WERI-Rb-1 (cell line): ENCODE measurements at regions not wholly inside any gene's neighbourhood (a gene's known extent, or its start where the extent isn't known, plus 50 kb on each side); places are given as distances from the start of the nearest gene placed in this dataset.
"Not testable (repeated sequence)": the region's sequence is repeated elsewhere in the genome, so short reads cannot be mapped to it uniquely, and the experiment has no call there.

Source experiments
- DNase-seq: peaks from one replicate; pipeline ENCODE4 v3.0.0-alpha.2; 2020
- H3K27ac ChIP-seq: fragments of 250-450 bp; sonication (Bioruptor Pico); 2 replicates; pipeline ENCODE4 v1.5.1; 2020; ENCODE audit warnings: mild to moderate bottlenecking, moderate library complexity
- H3K27me3 ChIP-seq: fragments of 250-450 bp; sonication (Bioruptor Pico); 2 replicates; pipeline ENCODE4 v1.5.1; 2021; ENCODE audit warnings: mild to moderate bottlenecking, low read depth, moderate library complexity; ENCODE audit not compliant: insufficient read depth, severe bottlenecking
- H3K36me3 ChIP-seq: fragments of 250-450 bp; sonication (Bioruptor Pico); 2 replicates; pipeline ENCODE4 v1.5.1; 2020; ENCODE audit warnings: mild to moderate bottlenecking, moderate library complexity
- H3K4me3 ChIP-seq: 2 replicates; pipeline ENCODE4 v1.5.1; 2011; ENCODE audit warnings: low read depth, mild to moderate bottlenecking, control low read depth, low read length
- H3K9me3 ChIP-seq: fragments of 250-450 bp; sonication (Bioruptor Pico); 2 replicates; pipeline ENCODE4 v1.5.1; 2021; ENCODE audit warnings: mild to moderate bottlenecking, moderate library complexity; ENCODE audit not compliant: severe bottlenecking
- TF ChIP-seq, protein P1 (sequence below): IDR thresholded peaks from 2 replicates; pipeline ENCODE4 v1.5.1; 2011; ENCODE audit warnings: low read depth, mild to moderate bottlenecking, control low read depth, inconsistent platforms, low read length

DNA sequence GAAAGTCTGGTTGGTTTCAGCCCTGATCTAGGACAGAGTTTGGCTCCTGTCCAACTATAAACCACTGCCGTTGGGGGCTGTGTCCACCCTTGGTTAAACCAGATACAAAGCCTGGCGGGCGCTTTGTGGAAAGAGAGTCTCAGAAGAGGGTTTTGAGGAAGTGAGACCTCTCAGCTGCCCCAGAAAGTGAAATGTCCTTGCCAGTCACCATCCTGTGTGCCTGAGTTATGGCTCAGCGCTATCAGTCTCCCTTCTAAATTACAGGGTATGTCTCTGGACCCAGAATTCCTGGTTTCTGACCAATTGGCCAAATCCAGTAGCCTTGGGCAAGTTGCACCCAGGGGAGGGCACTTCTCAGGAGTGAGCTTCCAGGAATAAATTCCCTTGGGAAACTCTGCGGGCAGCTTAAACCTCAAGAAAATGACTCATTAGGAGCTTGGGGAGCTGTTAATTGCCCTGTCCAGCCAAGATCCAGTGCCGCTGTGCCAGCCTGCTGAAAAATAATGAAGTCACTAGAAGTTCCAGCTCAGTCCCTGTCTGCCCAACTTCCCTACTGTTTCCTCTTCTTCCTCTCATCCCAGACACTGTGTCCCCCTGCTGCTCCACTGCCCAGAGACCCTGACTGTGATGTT is 66.7 kb upstream of the PDZD8 start:
- Histone ChIP-seq H3K27ac (no peak overlapping the region), H3K36me3 (no peaks in the 10 kb centered on the region), H3K9me3 (peaks cover 3% of the 10 kb centered on the region), H3K27me3 (peaks cover 53% of the 10 kb centered on the region), H3K4me3 (no peak overlapping the region)
- DNase-seq, result no peak
- TF ChIP-seq, protein P1, sequence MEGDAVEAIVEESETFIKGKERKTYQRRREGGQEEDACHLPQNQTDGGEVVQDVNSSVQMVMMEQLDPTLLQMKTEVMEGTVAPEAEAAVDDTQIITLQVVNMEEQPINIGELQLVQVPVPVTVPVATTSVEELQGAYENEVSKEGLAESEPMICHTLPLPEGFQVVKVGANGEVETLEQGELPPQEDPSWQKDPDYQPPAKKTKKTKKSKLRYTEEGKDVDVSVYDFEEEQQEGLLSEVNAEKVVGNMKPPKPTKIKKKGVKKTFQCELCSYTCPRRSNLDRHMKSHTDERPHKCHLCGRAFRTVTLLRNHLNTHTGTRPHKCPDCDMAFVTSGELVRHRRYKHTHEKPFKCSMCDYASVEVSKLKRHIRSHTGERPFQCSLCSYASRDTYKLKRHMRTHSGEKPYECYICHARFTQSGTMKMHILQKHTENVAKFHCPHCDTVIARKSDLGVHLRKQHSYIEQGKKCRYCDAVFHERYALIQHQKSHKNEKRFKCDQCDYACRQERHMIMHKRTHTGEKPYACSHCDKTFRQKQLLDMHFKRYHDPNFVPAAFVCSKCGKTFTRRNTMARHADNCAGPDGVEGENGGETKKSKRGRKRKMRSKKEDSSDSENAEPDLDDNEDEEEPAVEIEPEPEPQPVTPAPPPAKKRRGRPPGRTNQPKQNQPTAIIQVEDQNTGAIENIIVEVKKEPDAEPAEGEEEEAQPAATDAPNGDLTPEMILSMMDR, result no peak

DNA sequence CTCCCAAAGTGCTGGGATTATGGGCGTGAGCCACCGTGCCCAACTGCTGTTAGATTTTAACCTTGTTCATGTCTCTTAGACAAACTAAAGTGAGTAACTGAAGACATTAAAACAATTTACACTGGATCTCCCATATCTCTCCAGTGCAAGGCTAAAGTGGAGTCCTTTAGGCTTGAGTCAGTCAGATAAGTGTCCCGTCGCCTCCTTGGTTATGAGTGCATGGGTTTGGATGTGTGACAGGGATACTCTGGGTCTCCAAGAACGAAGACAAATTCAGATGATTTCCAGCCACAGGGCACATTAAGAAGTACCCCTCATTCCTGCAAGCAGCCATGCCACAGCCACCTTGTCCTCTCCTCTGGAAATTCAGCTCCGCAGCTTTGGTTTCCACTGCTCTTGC is 66.1 kb upstream of the PDZD8 start:
- peaks cover 3% of the 10 kb centered on the region for H3K9me3 ChIP-seq
- no peak for DNase-seq
- H3K36me3 ChIP-seq, result no peaks in the 10 kb centered on the region
- TF ChIP-seq, protein P1, result no peak
- no peak overlapping the region for H3K4me3 ChIP-seq
- peaks cover 51% of the 10 kb centered on the region for H3K27me3 ChIP-seq
- H3K27ac ChIP-seq, result no peak overlapping the region

DNA sequence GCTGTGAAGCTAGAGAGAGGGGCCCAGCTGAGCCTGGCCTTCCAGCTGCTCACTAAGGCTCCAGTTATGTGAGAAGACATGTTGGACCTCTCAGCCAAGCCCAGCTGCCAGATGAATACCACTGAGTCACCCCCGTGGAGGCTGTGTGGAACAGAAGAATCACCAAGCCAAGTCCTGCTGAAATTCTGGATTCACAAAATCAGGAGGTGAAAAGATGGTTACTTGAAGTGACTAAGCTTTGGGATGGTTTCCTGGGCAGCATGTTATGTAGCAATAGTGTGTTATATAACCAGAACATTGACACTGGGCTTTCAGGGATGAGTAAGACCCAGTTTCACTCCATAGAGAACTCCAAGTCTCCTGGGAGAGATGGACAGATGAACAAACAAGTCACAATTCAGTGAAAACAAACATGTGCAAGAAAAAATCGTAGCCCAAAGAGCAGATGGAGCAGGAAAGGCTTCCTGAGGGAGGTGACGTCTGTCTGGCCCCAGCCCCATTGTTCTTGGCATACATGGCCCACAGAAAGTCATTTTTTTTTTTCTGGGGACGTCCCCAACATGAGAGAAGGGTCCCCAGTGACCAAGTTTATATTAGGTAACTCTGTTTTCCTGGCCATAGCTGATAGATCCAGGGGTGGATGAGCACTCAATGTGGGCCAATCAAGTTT is 64.1 kb upstream of the PDZD8 start:
- Histone ChIP-seq H3K4me3 (no peak overlapping the region), H3K27me3 (peaks cover 38% of the 10 kb centered on the region), H3K9me3 (no peaks in the 10 kb centered on the region), H3K27ac (no peak overlapping the region), H3K36me3 (no peaks in the 10 kb centered on the region)
- TF ChIP-seq, protein P1, result no peak
- no peak for DNase-seq

DNA sequence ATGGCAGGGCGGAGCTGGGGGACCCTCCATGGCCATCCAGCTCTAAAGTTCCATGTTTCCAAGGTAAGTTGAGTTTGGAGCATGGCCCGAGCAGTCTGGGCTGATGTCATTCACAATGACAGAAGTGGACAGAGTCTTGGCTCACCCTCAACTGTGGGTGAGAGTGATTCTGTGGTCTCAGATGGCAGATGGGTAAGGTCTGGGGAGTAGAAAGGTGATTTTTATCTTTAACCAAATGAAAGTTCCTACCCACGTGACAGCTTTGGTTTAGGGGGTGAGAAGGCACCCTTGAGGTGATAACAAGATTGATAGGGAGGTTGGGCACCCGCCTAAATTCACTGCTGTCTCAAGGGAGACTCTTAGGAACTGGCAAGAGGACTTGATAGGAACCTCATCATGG is 57.6 kb upstream of the PDZD8 start:
- no peak for DNase-seq
- H3K36me3 ChIP-seq, result no peaks in the 10 kb centered on the region
- no peak overlapping the region for H3K27ac ChIP-seq
- H3K9me3 ChIP-seq, result no peaks in the 10 kb centered on the region
- TF ChIP-seq, protein P1, result no peak
- peaks cover 30% of the 10 kb centered on the region for H3K27me3 ChIP-seq
- no peak overlapping the region for H3K4me3 ChIP-seq

DNA sequence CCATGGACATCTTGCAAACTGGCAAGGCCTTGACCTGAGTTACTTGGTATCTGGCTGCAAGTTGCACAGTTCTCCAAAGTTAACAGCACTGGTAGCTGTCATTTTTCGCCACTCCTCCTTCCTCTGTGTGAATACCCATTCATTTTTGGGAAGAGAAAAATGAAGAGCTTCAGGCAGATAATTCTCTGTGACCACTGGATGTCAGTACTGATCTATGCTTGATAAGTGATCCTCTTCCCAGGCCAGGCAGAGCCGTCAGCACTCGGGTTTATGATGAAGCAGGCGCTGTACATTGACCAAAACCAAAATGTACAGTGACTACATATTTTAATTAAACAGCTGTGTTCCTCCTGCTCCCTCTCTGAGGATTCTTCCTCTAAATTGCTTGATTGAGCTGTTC is 55.9 kb upstream of the PDZD8 start:
- no peak for DNase-seq
- H3K4me3 ChIP-seq, result no peak overlapping the region
- H3K9me3 ChIP-seq, result no peaks in the 10 kb centered on the region
- H3K27ac ChIP-seq, result no peak overlapping the region
- TF ChIP-seq, protein P1, result no peak
- no peaks in the 10 kb centered on the region for H3K36me3 ChIP-seq
- peaks cover 24% of the 10 kb centered on the region for H3K27me3 ChIP-seq

DNA sequence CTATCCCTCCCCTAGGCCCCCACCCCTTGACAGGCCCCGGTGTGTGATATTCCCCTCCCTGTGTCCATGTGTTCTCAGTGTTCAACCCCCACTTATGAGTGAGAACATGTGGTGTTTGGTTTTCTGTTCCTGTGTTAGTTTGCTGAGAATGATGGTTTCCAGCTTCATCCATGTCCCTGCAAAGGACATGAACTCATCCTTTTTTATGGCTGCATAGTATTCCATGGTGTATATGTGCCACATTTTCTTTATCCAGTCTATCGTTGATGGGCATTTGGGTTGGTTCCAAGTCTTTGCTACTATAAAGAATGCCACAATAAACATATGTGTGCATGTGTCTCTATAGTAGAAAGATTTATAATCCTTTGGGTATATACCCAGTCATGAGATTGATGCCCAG is 55.3 kb upstream of the PDZD8 start:
- DNase-seq, H3K27ac ChIP-seq, H3K9me3 ChIP-seq, H3K36me3 ChIP-seq, H3K4me3 ChIP-seq: not testable (repeated sequence)
- H3K27me3 ChIP-seq, result peaks cover 24% of the 10 kb centered on the region
